Aorta (tissue), 5 donors: ENCODE measurements at regions not wholly inside any gene's neighbourhood (a gene's known extent, or its start where the extent isn't known, plus 50 kb on each side); places are given as distances from the start of the nearest gene placed in this dataset.

Experiments used
- ATAC-seq: fragments of 200-7000 bp; cut with Tn5 transposase; one replicate; pipeline ENCODE4 v1.9.1; 2022; ENCODE audit warnings: moderate library complexity; ENCODE audit not compliant: low FRiP score
- DNase-seq, 2 donors: peaks; one replicate each; pipeline ENCODE4 v3.0.0-alpha.2; 2020
- H3K27ac ChIP-seq, 2 donors: one replicate each; pipeline ENCODE4 v1.5.1; 2013; ENCODE audit warnings: low read length in 2 of 2, mild to moderate bottlenecking in 2 of 2, moderate library complexity in 2 of 2, control low read depth in 1 of 2, inconsistent platforms in 1 of 2, low read depth in 1 of 2
- H3K27me3 ChIP-seq, 2 donors: one replicate each; pipeline ENCODE4 v1.6.1; 2013; ENCODE audit warnings: control low read depth in 1 of 2, low read length in 1 of 2, mild to moderate bottlenecking in 1 of 2, moderate library complexity in 1 of 2; ENCODE audit not compliant: insufficient read depth in 2 of 2, control insufficient read depth in 1 of 2
- H3K36me3 ChIP-seq, 2 donors: one replicate each; pipeline ENCODE4 v1.6.1; 2013; ENCODE audit warnings: control low read depth in 1 of 2, low read length in 1 of 2, mild to moderate bottlenecking in 1 of 2; ENCODE audit not compliant: insufficient read depth in 2 of 2, control insufficient read depth in 1 of 2
- H3K4me1 ChIP-seq, 2 donors: one replicate each; pipeline ENCODE4 v1.6.1; 2013; ENCODE audit warnings: low read length in 2 of 2, control low read depth in 1 of 2, mild to moderate bottlenecking in 1 of 2, moderate library complexity in 1 of 2; ENCODE audit not compliant: insufficient read depth in 2 of 2, control insufficient read depth in 1 of 2
- H3K4me3 ChIP-seq, 2 donors: one replicate each; pipeline ENCODE4 v1.5.1; 2013; ENCODE audit warnings: low read length in 2 of 2, control low read depth in 1 of 2, mild to moderate bottlenecking in 1 of 2
- H3K9me3 ChIP-seq: one replicate; pipeline ENCODE4 v1.6.1; 2013; ENCODE audit warnings: mild to moderate bottlenecking, low read length; ENCODE audit not compliant: control insufficient read depth
- WGBS, 2 donors: extraction: QIAGEN DNeasy Blood & Tissue Kit; methylation state at CpG; one replicate each; pipeline ENCODE4 v1.1.7; 2013; 5-methylcytosine and 5-hydroxymethylcytosine counted together
- intact Hi-C, 2 donors: fragments of 100-400 bp; cut with DNase I; formaldehyde crosslinking; loops; one replicate each; pipeline versions ENCODE4 v1.14.2 to v1.15.0; 2022
- donor health status: healthy with polysubstance abuse.
- donor health status: Bipolar disorder and iron deficiency.
- donor health status: DM: no; HTN: no; CAD: no.
- donor health status: DM: no; HTN: no; CAD: no.
- donor health status: DM: yes; HTN: yes; CAD: no.

- H3K9me3 ChIP-seq, result no peaks in the 10 kb centered on the region
- H3K27ac ChIP-seq, result no peak overlapping the region
- DNase-seq, result no peak
- H3K27me3 ChIP-seq, result no peaks in the 10 kb centered on the region
- intact Hi-C loops, result no loop called here
- 45 to 53% methylated on average over 5 of the region's 5 CpGs for WGBS, 2 donors
- H3K4me1 ChIP-seq, result no peaks in the 10 kb centered on the region
- H3K36me3 ChIP-seq, result no peaks in the 10 kb centered on the region
- ATAC-seq, result no peak
- H3K4me3 ChIP-seq, result no peak overlapping the region
These were observed 51.2 kb upstream of the RPS6KA3 start for GRCh38 chrX:20317873-20318272.
